ENCODE measurements at regions not wholly inside any gene's neighbourhood (a gene's known extent, or its start where the extent isn't known, plus 50 kb on each side); places are given as distances from the start of the nearest gene placed in this dataset.

GRCh38 chr2:23007631-23008235 is 377.2 kb upstream of the KLHL29 start:
- TF ChIP-seq CTCF (IDR thresholded peaks at IDR 0.05): no peak
- no peak for TF ChIP-seq POLR2A (IDR thresholded peaks at IDR 0.05)
- TF ChIP-seq POLR2AphosphoS5 (IDR thresholded peaks at IDR 0.05): no peak
